Mammary epithelial cell (primary cell): ENCODE measurements at regions not wholly inside any gene's neighbourhood (a gene's known extent, or its start where the extent isn't known, plus 50 kb on each side); places are given as distances from the start of the nearest gene placed in this dataset.

Experiments
- EZH2 ChIP-seq: IDR thresholded peaks from 2 replicates; pipeline ENCODE4 v1.6.1; 2012; ENCODE audit warnings: low read length, inconsistent platforms, borderline replicate concordance
- TF ChIP-seq, protein P1 (sequence below), 2 donors: IDR thresholded peaks in 1 of 2; conservative IDR thresholded peaks in 1 of 2; 2 replicates each; pipeline ENCODE4 v1.5.1; 2011 to 2012; ENCODE audit warnings: inconsistent platforms in 2 of 2, low read length in 2 of 2, mild to moderate bottlenecking in 2 of 2, control low read depth in 1 of 2, low read depth in 1 of 2; ENCODE audit not compliant: insufficient read depth in 1 of 2; ENCODE audit errors: extremely low read depth in 1 of 2

DNA sequence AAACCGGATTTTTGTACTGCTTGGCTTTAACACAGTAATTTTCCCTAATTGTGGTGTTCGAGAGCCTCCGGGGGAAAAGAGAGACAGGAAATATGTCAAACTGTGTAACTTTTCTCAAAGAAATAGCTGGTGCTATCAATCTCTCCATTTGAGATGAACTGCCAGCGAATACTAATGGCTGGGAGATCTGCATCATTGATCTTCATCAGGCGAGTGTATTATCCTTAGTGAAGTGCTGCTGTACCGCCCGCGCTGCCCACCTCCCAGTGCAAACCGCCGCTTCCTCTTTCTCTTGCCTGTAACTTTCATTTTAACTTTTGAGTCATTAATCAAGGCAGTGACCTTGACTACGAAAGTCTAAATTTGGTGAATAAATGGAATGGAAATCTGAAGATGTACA, 246.1 kb upstream of the ST6GAL2 start:
- TF ChIP-seq, protein P1, sequence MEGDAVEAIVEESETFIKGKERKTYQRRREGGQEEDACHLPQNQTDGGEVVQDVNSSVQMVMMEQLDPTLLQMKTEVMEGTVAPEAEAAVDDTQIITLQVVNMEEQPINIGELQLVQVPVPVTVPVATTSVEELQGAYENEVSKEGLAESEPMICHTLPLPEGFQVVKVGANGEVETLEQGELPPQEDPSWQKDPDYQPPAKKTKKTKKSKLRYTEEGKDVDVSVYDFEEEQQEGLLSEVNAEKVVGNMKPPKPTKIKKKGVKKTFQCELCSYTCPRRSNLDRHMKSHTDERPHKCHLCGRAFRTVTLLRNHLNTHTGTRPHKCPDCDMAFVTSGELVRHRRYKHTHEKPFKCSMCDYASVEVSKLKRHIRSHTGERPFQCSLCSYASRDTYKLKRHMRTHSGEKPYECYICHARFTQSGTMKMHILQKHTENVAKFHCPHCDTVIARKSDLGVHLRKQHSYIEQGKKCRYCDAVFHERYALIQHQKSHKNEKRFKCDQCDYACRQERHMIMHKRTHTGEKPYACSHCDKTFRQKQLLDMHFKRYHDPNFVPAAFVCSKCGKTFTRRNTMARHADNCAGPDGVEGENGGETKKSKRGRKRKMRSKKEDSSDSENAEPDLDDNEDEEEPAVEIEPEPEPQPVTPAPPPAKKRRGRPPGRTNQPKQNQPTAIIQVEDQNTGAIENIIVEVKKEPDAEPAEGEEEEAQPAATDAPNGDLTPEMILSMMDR (conservative IDR thresholded peaks at IDR 0.05 in 1 of 2, IDR thresholded peaks at IDR 0.05 in 1 of 2; ENCODE audit: extremely low read depth in 1 of 2, insufficient read depth in 1 of 2, low read depth in 1 of 2, low read length in 2 of 2) = no peak
- no peak for TF ChIP-seq EZH2
